ENCODE measurements at regions not wholly inside any gene's neighbourhood (a gene's known extent, or its start where the extent isn't known, plus 50 kb on each side); places are given as distances from the start of the nearest gene placed in this dataset.

- Histone ChIP-seq H3K36me3 (ENCODE audit: control insufficient read depth, insufficient read depth, low read length) (no peaks in the 10 kb centered on the region), H3K9me3 (no peaks in the 10 kb centered on the region; the same call in 1 of the 2 replicates), H3K4me1 (no peaks in the 10 kb centered on the region), H3K4me3 (ENCODE audit: low read depth, low read length) (no peak overlapping the region), H3K27me3 (replicated peaks; ENCODE audit: control insufficient read depth, insufficient read depth, low read length) (no peaks in the 10 kb centered on the region; the same call in 1 of the 2 replicates)
- TF ChIP-seq, protein P1, sequence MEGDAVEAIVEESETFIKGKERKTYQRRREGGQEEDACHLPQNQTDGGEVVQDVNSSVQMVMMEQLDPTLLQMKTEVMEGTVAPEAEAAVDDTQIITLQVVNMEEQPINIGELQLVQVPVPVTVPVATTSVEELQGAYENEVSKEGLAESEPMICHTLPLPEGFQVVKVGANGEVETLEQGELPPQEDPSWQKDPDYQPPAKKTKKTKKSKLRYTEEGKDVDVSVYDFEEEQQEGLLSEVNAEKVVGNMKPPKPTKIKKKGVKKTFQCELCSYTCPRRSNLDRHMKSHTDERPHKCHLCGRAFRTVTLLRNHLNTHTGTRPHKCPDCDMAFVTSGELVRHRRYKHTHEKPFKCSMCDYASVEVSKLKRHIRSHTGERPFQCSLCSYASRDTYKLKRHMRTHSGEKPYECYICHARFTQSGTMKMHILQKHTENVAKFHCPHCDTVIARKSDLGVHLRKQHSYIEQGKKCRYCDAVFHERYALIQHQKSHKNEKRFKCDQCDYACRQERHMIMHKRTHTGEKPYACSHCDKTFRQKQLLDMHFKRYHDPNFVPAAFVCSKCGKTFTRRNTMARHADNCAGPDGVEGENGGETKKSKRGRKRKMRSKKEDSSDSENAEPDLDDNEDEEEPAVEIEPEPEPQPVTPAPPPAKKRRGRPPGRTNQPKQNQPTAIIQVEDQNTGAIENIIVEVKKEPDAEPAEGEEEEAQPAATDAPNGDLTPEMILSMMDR (IDR thresholded peaks at IDR 0.05; ENCODE audit: insufficient read depth in 1 of 2, low read depth in 1 of 2, low read length in 1 of 2, severe bottlenecking in 1 of 2, unreplicated experiment in 1 of 2) = no peak
- Mint-ChIP-seq H3K27ac (ENCODE audit: unreplicated experiment) (no peak overlapping the region), H3K27me3 (ENCODE audit: insufficient read depth, unreplicated experiment) (peaks cover 7% of the 10 kb centered on the region), H3K4me1 (ENCODE audit: low read depth, unreplicated experiment) (no peaks in the 10 kb centered on the region), H3K36me3 (ENCODE audit: insufficient read depth, unreplicated experiment) (no peaks in the 10 kb centered on the region), H3K9me3 (ENCODE audit: unreplicated experiment) (peaks cover 21% of the 10 kb centered on the region), H3K4me3 (ENCODE audit: unreplicated experiment) (no peak overlapping the region)
- intact Hi-C loops (cut with micrococcal nuclease; ENCODE audit: unreplicated experiment) = no loop called here
- ChIA-PET POLR2A (no interaction called here), CTCF (no interaction called here)
- DNase-seq = no peak
- no TSS peak for BruUV-seq (replicated peaks)
Observed at GRCh38 chr15:31848621-31849020, 181.7 kb upstream of the CHRNA7 start.

GRCh38 chr15:31852933-31853799 lies 177.1 kb upstream of the CHRNA7 start:
- POLR2A ChIA-PET = no interaction called here

GRCh38 chr15:31856581-31856980 lies 173.7 kb upstream of the CHRNA7 start:
- H3K36me3 Mint-ChIP-seq (ENCODE audit: insufficient read depth, unreplicated experiment) = no peaks in the 10 kb centered on the region
- POLR2A ChIA-PET = no interaction called here
- DNase-seq = no peak
- TF ChIP-seq, protein P1 (IDR thresholded peaks at IDR 0.05; ENCODE audit: insufficient read depth in 1 of 2, low read depth in 1 of 2, low read length in 1 of 2, severe bottlenecking in 1 of 2, unreplicated experiment in 1 of 2) = no peak
- Histone ChIP-seq H3K4me1 (no peaks in the 10 kb centered on the region), H3K36me3 (ENCODE audit: control insufficient read depth, insufficient read depth, low read length) (no peaks in the 10 kb centered on the region), H3K9me3 (no peaks in the 10 kb centered on the region), H3K27me3 (replicated peaks; ENCODE audit: control insufficient read depth, insufficient read depth, low read length) (no peaks in the 10 kb centered on the region), H3K4me3 (ENCODE audit: low read depth, low read length) (no peak overlapping the region)
- H3K27me3 Mint-ChIP-seq (ENCODE audit: insufficient read depth, unreplicated experiment) = peaks cover 14% of the 10 kb centered on the region
- intact Hi-C loops (cut with micrococcal nuclease; ENCODE audit: unreplicated experiment) = no loop called here
- H3K4me1 Mint-ChIP-seq (ENCODE audit: low read depth, unreplicated experiment) = no peaks in the 10 kb centered on the region
- no peak overlapping the region for H3K4me3 Mint-ChIP-seq (ENCODE audit: unreplicated experiment)
- no TSS peak for BruUV-seq (replicated peaks)
- CTCF ChIA-PET = interaction anchor here (0.6 kb wide), 1 partner anchor 11 kb away, joined by 7 read pairs; no protein-coding TSS in a partner anchor
- H3K27ac Mint-ChIP-seq (ENCODE audit: unreplicated experiment) = no peak overlapping the region
- no peaks in the 10 kb centered on the region for H3K9me3 Mint-ChIP-seq (ENCODE audit: unreplicated experiment)

More at GRCh38 chr15:31852933-31853799, 177.1 kb upstream of the CHRNA7 start:
- H3K9me3 Mint-ChIP-seq (ENCODE audit: unreplicated experiment) = peaks cover 11% of the 10 kb centered on the region
- Histone ChIP-seq H3K4me3 (ENCODE audit: low read depth, low read length) (no peak overlapping the region), H3K36me3 (ENCODE audit: control insufficient read depth, insufficient read depth, low read length) (no peaks in the 10 kb centered on the region), H3K27me3 (replicated peaks; ENCODE audit: control insufficient read depth, insufficient read depth, low read length) (no peaks in the 10 kb centered on the region), H3K9me3 (no peaks in the 10 kb centered on the region; the same call in 1 of the 2 replicates), H3K4me1 (no peaks in the 10 kb centered on the region)
- H3K4me3 Mint-ChIP-seq (ENCODE audit: unreplicated experiment) = no peak overlapping the region
- BruUV-seq (replicated peaks) = no TSS peak
- peaks cover 11% of the 10 kb centered on the region for H3K27me3 Mint-ChIP-seq (ENCODE audit: insufficient read depth, unreplicated experiment)
- CTCF ChIA-PET = no interaction called here
- intact Hi-C loops (cut with micrococcal nuclease; ENCODE audit: unreplicated experiment) = no loop called here
- H3K36me3 Mint-ChIP-seq (ENCODE audit: insufficient read depth, unreplicated experiment) = no peaks in the 10 kb centered on the region
- TF ChIP-seq, protein P1 (IDR thresholded peaks at IDR 0.05; ENCODE audit: insufficient read depth in 1 of 2, low read depth in 1 of 2, low read length in 1 of 2, severe bottlenecking in 1 of 2, unreplicated experiment in 1 of 2) = no peak
- no peak for DNase-seq
- no peak overlapping the region for H3K27ac Mint-ChIP-seq (ENCODE audit: unreplicated experiment)
- H3K4me1 Mint-ChIP-seq (ENCODE audit: low read depth, unreplicated experiment) = no peaks in the 10 kb centered on the region
